ENCODE measurements at regions not wholly inside any gene's neighbourhood (a gene's known extent, or its start where the extent isn't known, plus 50 kb on each side); places are given as distances from the start of the nearest gene placed in this dataset.

GRCh38 chr5:164561933-164562872 is 1056.8 kb downstream of the MAT2B start:
- no peak for ATAC-seq
- Mint-ChIP-seq H3K4me1 (ENCODE audit: low read depth) (no peaks in the 10 kb centered on the region), H3K9me3 (peaks cover under 1% of the 10 kb centered on the region), H3K27me3 (no peaks in the 10 kb centered on the region), H3K27ac (no peak overlapping the region), H3K36me3 (ENCODE audit: low read depth) (no peaks in the 10 kb centered on the region), H3K4me3 (no peak overlapping the region)
- ChIA-PET CTCF (no interaction called here), POLR2A (no interaction called here)
- intact Hi-C loops (cut with micrococcal nuclease), result no loop called here
- TF ChIP-seq CTCF (IDR thresholded peaks at IDR 0.05), result no peak
- DNase-seq, result no peak

GRCh38 chr5:164563370-164563769 is 1058.0 kb downstream of the MAT2B start:
- Mint-ChIP-seq H3K27me3 (no peaks in the 10 kb centered on the region), H3K36me3 (ENCODE audit: low read depth) (no peaks in the 10 kb centered on the region), H3K4me1 (ENCODE audit: low read depth) (no peaks in the 10 kb centered on the region), H3K9me3 (no peaks in the 10 kb centered on the region), H3K27ac (no peak overlapping the region), H3K4me3 (no peak overlapping the region)
- intact Hi-C loops (cut with micrococcal nuclease), result no loop called here
- ChIA-PET CTCF (no interaction called here), POLR2A (no interaction called here)
- DNase-seq, result no peak
- TF ChIP-seq CTCF (IDR thresholded peaks at IDR 0.05), result no peak
- ATAC-seq, result no peak

- Mint-ChIP-seq H3K4me1 (ENCODE audit: low read depth) (no peaks in the 10 kb centered on the region), H3K27ac (no peak overlapping the region), H3K4me3 (no peak overlapping the region), H3K36me3 (ENCODE audit: low read depth) (no peaks in the 10 kb centered on the region), H3K27me3 (no peaks in the 10 kb centered on the region), H3K9me3 (peaks cover 4% of the 10 kb centered on the region)
- TF ChIP-seq CTCF (IDR thresholded peaks at IDR 0.05), result no peak
- intact Hi-C loops (cut with micrococcal nuclease), result no loop called here
- DNase-seq (no peak), ATAC-seq (no peak)
- ChIA-PET POLR2A (interaction anchor here (1.1 kb wide), 1 partner anchor 28 kb away, joined by 3 read pairs; no protein-coding TSS in a partner anchor), CTCF (interaction anchor here (1.0 kb wide), 1 partner anchor 9 kb away, joined by 3 read pairs; no protein-coding TSS in a partner anchor)
Measured at GRCh38 chr5:164573397-164573796, 1068.0 kb downstream of the MAT2B start.

- H3K4me1 Mint-ChIP-seq (ENCODE audit: low read depth), result no peaks in the 10 kb centered on the region
- ChIA-PET CTCF (no interaction called here), POLR2A (no interaction called here)
- no peaks in the 10 kb centered on the region for H3K36me3 Mint-ChIP-seq (ENCODE audit: low read depth)
- H3K27me3 Mint-ChIP-seq, result no peaks in the 10 kb centered on the region
- no peaks in the 10 kb centered on the region for H3K9me3 Mint-ChIP-seq
- ATAC-seq (no peak), DNase-seq (no peak)
- no peak for TF ChIP-seq CTCF (IDR thresholded peaks at IDR 0.05)
- intact Hi-C loops (cut with micrococcal nuclease), result no loop called here
- H3K4me3 Mint-ChIP-seq, result no peak overlapping the region
- no peak overlapping the region for H3K27ac Mint-ChIP-seq
Measured at GRCh38 chr5:164577201-164577600, 1071.8 kb downstream of the MAT2B start.

- Mint-ChIP-seq H3K27me3 (no peaks in the 10 kb centered on the region), H3K27ac (no peak overlapping the region), H3K4me1 (ENCODE audit: low read depth) (no peaks in the 10 kb centered on the region), H3K36me3 (ENCODE audit: low read depth) (no peaks in the 10 kb centered on the region), H3K4me3 (no peak overlapping the region), H3K9me3 (no peaks in the 10 kb centered on the region)
- intact Hi-C loops (cut with micrococcal nuclease), result no loop called here
- TF ChIP-seq CTCF (IDR thresholded peaks at IDR 0.05), result no peak
- DNase-seq, result no peak
- ChIA-PET POLR2A (no interaction called here), CTCF (no interaction called here)
- no peak for ATAC-seq
Measured at GRCh38 chr5:164577742-164578141, 1072.3 kb downstream of the MAT2B start.

Measured in activated CD8-positive, alpha-beta T cell treated with anti-CD3 and anti-CD28 coated beads for 36 hours (primary cell).